ENCODE measurements at regions not wholly inside any gene's neighbourhood (a gene's known extent, or its start where the extent isn't known, plus 50 kb on each side); places are given as distances from the start of the nearest gene placed in this dataset.

DNA sequence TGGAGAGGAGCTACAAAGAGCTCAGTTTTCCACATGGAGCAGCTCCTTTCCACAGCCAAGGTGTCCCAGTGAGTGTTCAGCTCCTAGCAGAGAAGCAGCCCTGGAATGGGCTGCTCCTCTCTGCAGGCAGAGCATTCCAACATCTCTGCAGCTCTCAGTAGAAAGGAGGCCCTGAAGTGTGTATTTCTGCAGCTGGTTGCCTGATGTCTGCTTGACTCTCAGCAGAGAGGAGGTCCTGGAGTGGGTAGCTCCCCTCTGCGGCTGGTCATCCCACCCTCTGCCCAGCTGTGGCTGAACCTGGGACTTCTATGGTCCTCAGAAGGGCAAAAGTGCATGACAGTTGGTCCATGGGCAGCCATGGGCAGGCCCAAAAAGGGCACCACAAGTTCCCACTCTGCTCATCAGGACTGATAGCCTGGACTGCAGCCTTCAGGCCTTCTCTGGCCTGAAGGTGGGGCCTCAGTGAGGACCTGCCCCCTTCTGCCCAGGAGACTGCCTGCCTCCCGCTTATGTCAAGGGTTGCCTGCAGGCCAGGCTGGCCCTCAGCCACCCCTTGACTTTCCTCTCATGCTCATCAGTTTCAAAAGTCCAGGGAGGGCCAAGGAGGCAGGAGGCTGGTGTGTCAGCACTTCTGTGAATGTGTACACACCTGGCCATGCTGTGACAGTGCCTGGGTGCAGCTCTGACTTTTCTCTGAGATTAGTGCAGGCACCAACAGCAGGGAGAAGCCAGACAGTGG is 605.9 kb upstream of the FAM174A start:
- DNase-seq (no peak), ATAC-seq (ENCODE audit: low read depth in 2 of 2) (no peak)
- H3K4me3 Mint-ChIP-seq: no peak overlapping the region
- H3K4me1 Mint-ChIP-seq: no peaks in the 10 kb centered on the region
- H3K27me3 Mint-ChIP-seq: no peaks in the 10 kb centered on the region
- H3K27ac Mint-ChIP-seq: no peak overlapping the region
- H3K9me3 Mint-ChIP-seq: peaks cover 0 to 4% (median 0%) of the 10 kb centered on the region in 7 donors
- no peaks in the 10 kb centered on the region for H3K36me3 Mint-ChIP-seq

DNA sequence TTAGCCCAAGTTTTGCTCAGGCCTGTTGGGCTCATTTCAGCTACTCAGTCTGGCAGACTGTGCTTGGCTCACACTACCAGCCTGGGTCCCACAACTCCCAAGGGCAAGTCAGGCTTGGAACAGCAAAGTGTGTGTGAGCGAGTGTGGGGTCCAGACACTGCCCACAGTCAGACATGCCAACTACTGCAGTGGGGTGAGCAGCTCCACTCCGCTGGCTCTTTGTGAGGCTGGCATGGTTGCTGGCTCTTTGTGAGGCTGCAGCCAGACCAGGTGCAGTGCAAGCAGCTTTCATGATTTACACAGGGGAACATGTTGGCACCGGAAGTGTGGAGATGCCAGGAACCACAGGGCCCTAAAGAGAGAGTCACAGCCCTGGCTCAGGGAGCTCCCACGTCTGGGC is 606.7 kb upstream of the FAM174A start:
- no peaks in the 10 kb centered on the region for H3K4me1 Mint-ChIP-seq
- ATAC-seq (ENCODE audit: low read depth in 2 of 2) (no peak), DNase-seq (no peak)
- no peaks in the 10 kb centered on the region for H3K27me3 Mint-ChIP-seq
- no peak overlapping the region for H3K4me3 Mint-ChIP-seq
- no peaks in the 10 kb centered on the region for H3K36me3 Mint-ChIP-seq
- no peak overlapping the region for H3K27ac Mint-ChIP-seq
- peaks cover 0 to 4% (median 0%) of the 10 kb centered on the region in 7 donors for H3K9me3 Mint-ChIP-seq

DNA sequence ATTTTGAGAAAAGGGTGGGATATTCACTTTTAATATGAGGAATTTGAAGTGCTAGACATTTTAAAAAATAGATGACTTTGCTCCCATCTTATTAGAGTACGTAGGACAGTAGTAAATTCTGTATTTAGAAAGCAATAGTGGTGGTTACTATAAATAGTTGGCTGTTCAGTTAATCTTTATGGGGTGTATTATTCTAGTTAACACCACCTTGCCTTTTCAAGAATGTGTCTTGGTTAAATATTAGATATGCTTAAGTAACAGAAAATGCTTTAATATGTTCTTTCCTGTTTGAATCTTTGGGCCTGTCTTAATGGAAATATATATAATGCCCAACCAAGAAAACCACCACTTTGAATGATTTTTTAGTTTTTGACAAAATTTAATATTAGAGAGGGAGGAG is 608.7 kb upstream of the FAM174A start:
- no peaks in the 10 kb centered on the region for H3K36me3 Mint-ChIP-seq
- ATAC-seq (ENCODE audit: low read depth in 2 of 2) (no peak), DNase-seq (no peak)
- peaks cover 0 to 4% (median 0%) of the 10 kb centered on the region in 7 donors for H3K9me3 Mint-ChIP-seq
- H3K27me3 Mint-ChIP-seq: no peaks in the 10 kb centered on the region
- H3K4me1 Mint-ChIP-seq: no peaks in the 10 kb centered on the region
- H3K27ac Mint-ChIP-seq: no peak overlapping the region
- no peak overlapping the region for H3K4me3 Mint-ChIP-seq

DNA sequence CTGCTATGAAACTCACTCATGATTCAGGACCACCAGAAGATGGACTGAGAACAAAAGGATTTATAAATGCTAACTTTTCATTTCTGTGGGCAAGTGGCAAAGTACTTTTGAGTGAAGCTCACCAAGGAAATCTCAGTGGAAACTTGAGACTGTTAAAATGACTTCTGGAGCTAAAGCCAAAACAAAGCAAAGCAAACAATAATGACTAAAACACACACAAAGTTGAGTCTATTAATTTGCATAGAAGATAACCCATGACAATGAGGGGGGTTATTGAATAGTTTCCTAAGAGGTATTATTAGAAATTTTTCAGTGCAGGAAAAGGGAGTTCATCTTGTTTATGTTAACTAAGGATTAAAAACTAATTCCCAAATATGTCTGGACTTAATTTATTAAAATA is 612.8 kb upstream of the FAM174A start:
- H3K9me3 Mint-ChIP-seq: no peaks in the 10 kb centered on the region
- DNase-seq (no peak), ATAC-seq (ENCODE audit: low read depth in 2 of 2) (no peak)
- H3K27me3 Mint-ChIP-seq: no peaks in the 10 kb centered on the region
- no peak overlapping the region for H3K4me3 Mint-ChIP-seq
- no peak overlapping the region for H3K27ac Mint-ChIP-seq
- H3K36me3 Mint-ChIP-seq: no peaks in the 10 kb centered on the region
- no peaks in the 10 kb centered on the region for H3K4me1 Mint-ChIP-seq

DNA sequence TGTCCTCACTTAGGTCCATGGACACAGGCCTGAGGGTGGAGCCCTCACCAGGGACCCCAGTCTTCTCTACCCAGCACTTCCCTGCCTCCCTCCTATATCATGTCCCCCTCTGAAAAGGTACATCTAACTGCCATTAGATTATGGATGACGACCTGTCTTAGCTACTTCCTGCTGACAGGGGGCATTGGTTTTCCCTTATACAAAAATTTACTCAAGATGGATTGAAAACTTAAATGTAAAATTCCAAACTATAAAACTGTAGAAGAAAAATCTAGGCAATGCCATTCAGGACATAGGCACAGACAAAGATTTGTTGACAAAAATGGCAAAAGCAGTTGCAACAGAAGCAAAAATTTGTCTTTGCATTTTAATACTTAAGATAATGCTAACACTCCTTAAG is 623.2 kb upstream of the FAM174A start:
- ATAC-seq (ENCODE audit: low read depth in 2 of 2) (no peak), DNase-seq (no peak)
- H3K27me3 Mint-ChIP-seq: no peaks in the 10 kb centered on the region
- H3K9me3 Mint-ChIP-seq: peaks cover 0 to 10% (median 0%) of the 10 kb centered on the region in 7 donors
- H3K27ac Mint-ChIP-seq: no peak overlapping the region
- H3K36me3 Mint-ChIP-seq: no peaks in the 10 kb centered on the region
- no peak overlapping the region for H3K4me3 Mint-ChIP-seq
- no peaks in the 10 kb centered on the region for H3K4me1 Mint-ChIP-seq

DNA sequence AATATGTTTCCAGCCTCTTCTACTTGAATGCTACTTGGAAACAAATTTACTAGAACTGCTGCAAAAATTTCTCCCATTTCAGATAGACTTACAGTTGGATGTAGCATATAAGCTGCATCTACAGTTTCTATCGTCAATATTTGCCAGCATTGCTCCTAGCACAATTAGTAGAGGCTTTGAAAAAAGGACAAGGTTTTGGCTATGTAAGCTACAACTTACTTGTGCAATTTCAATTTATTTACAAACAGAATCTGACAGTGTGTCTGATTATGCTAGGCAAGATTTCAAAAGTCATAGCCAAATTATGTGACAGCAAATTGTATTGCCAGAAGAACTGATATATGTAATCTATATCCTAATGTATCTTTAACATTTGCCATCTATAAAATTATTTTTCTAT is 628.4 kb upstream of the FAM174A start:
- Mint-ChIP-seq H3K27ac (no peak overlapping the region), H3K4me1 (no peaks in the 10 kb centered on the region), H3K4me3 (no peak overlapping the region), H3K9me3 (peaks cover 0 to 10% (median 0%) of the 10 kb centered on the region in 7 donors), H3K36me3 (no peaks in the 10 kb centered on the region), H3K27me3 (no peaks in the 10 kb centered on the region)
- no peak for ATAC-seq (ENCODE audit: low read depth in 2 of 2)
- DNase-seq: no peak

DNA sequence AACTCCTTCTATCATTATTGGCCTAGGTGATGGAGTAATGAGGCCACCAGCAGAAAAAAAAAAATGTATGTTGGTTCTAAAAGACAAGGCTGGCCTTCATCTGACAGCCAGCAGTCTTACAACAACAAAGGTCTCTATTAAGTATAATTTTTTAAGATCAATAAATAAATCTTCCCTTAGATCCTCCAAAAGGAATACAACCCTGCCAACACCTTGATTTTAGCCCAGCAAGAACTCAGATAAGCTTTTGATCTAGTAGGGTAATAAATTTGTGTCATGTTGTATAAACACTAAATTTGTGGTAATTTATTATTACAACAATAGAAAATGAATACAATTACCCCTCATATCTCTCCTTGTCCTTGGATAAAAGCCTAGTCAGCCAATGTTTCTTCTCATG is 633.2 kb upstream of the FAM174A start:
- Mint-ChIP-seq H3K27me3 (no peaks in the 10 kb centered on the region), H3K9me3 (peaks cover 0 to 4% (median 0%) of the 10 kb centered on the region in 7 donors)
- no peak for DNase-seq

DNA sequence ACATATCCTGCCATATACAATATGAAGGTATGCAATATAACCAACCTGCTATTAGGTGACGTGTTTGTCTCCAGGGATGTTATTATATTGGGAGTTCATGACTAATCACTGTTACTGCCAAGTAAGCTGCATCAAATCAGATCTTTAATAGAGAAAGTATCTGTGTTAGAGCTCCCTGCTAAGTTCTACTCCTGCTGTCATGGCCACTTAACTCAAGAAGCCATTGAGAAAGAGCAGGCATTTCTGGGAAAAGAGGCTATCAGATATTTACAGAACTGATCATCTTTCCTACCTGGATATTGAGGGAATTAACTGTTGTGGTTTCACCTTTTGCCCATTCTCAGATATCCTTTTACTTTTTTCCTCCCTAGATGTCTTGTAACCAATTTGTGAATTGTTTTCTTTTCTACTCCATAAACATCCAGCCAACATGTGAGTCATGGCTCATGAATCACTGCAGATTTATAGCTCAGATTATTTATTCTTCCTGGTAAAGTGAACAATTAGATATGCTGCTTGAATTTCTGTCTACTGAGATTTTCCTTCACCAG is 634.8 kb upstream of the FAM174A start:
- no peaks in the 10 kb centered on the region for H3K4me1 Mint-ChIP-seq
- DNase-seq: no peak
- H3K4me3 Mint-ChIP-seq: no peak overlapping the region
- H3K27ac Mint-ChIP-seq: no peak overlapping the region
- H3K27me3 Mint-ChIP-seq: no peaks in the 10 kb centered on the region
- no peaks in the 10 kb centered on the region for H3K36me3 Mint-ChIP-seq
- ATAC-seq (ENCODE audit: low read depth in 2 of 2): no peak
- peaks cover 0 to 4% (median 0%) of the 10 kb centered on the region in 7 donors for H3K9me3 Mint-ChIP-seq

More for the DNA sequence above, 633.2 kb upstream of the FAM174A start:
- Mint-ChIP-seq H3K4me3 (no peak overlapping the region), H3K4me1 (no peaks in the 10 kb centered on the region), H3K27ac (no peak overlapping the region), H3K36me3 (no peaks in the 10 kb centered on the region)
- ATAC-seq (ENCODE audit: low read depth in 2 of 2): no peak

DNA sequence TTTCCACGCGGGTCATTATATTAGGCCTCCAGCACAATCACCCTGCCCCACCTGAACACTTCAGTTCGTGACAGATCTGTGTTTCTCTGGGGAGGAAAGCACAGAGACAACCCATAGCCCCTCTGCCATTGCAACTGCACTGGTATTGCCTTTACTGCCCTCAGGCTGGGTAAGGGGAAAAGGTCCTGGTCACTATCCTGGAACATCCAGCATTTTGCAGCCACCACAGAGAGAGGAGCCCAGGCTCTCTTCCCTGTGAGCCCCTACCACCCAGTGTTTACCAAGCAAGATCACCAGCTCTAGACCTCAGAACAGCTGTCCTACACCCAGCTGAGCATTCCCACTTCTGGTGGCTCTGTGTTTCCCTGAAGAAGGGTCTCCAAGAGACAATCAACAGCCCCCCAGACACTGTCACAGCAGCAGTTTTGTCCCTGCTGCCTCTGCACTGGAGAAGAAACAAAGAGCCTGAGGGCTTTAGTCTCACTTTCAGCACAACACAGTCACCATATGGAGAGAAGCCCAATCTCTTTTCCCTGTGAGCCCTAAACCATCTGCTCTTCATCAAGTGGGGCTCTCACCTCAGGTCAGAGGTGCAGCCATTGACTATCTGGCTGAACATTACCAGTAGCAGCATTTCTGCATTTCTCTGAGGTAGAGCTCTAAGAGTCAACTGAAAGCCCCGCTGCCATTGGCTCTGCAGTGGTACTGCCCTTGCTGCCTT is 655.2 kb upstream of the FAM174A start:
- no peak overlapping the region for H3K4me3 Mint-ChIP-seq
- no peak overlapping the region for H3K27ac Mint-ChIP-seq
- DNase-seq (no peak), ATAC-seq (ENCODE audit: low read depth in 2 of 2) (no peak)
- H3K4me1 Mint-ChIP-seq: no peaks in the 10 kb centered on the region
- no peaks in the 10 kb centered on the region for H3K36me3 Mint-ChIP-seq
- no peaks in the 10 kb centered on the region for H3K27me3 Mint-ChIP-seq
- H3K9me3 Mint-ChIP-seq: peaks cover 0 to 6% (median 0%) of the 10 kb centered on the region in 7 donors

DNA sequence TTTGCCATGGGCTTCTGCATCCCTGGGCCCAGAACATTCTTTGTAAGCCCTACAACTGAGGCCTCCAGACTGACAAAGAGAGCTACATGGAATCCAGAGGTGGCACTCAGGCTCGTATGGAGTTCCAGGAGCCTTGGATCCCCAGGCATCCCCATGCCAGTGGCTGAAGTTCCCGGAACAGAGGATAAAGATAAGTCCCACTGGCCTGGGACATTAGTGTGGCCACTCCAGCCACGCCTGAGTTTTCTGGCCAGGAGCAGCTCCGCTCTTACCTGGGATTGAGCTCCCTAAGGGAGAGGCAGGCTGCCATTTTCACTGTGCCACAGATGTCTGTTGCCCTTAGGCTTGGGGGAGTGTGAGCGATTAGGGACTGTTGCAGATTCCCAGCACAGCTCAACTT is 656.3 kb upstream of the FAM174A start:
- H3K36me3 Mint-ChIP-seq: no peaks in the 10 kb centered on the region
- no peak for ATAC-seq (ENCODE audit: low read depth in 2 of 2)
- peaks cover 0 to 6% (median 0%) of the 10 kb centered on the region in 7 donors for H3K9me3 Mint-ChIP-seq
- no peaks in the 10 kb centered on the region for H3K4me1 Mint-ChIP-seq
- H3K27ac Mint-ChIP-seq: no peak overlapping the region
- no peak for DNase-seq
- H3K4me3 Mint-ChIP-seq: no peak overlapping the region
- H3K27me3 Mint-ChIP-seq: no peaks in the 10 kb centered on the region

DNA sequence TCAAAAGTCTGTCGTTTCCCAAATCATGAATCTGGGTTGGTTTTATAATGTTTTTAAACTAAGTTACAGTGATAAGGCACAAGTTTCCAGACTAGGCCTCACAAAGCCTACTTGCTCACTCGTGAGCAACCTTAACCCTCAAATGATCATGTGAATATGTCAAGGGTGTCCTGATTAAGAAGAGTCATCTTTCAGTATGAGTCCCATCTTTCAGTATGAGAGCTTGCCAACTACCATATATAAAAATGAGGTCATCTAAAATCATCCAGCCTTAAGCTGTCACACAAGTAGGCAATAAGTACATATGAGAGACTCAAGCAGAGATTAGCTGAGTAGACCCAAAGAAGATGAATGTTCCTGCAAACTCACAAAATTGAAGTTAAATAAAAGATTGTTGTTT is 668.4 kb upstream of the FAM174A start:
- H3K27me3 Mint-ChIP-seq: no peaks in the 10 kb centered on the region
- DNase-seq: no peak
- H3K9me3 Mint-ChIP-seq: peaks cover 2 to 6% (median 4%) of the 10 kb centered on the region in 7 donors
- no peaks in the 10 kb centered on the region for H3K4me1 Mint-ChIP-seq
- no peaks in the 10 kb centered on the region for H3K36me3 Mint-ChIP-seq
- no peak for ATAC-seq (ENCODE audit: low read depth in 2 of 2)
- no peak overlapping the region for H3K27ac Mint-ChIP-seq
- H3K4me3 Mint-ChIP-seq: no peak overlapping the region

DNA sequence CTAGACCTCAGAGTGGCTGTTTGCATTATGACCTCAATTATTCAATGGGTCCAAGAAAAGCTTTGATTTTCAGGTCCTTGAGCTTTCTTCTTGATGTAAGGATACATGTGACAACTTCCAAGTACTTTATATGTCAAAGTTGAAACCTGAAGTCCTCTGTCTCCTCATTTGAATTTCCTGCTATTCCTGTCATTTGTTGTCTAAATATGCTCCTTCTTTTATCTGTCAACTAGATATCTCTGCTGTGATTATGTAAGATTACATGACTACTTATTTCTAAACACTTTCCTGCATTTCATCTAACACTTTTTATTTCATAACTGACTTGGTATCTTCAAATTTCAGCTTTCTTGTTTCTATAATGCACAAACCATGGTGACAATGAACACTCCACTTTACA is 670.0 kb upstream of the FAM174A start:
- no peak for ATAC-seq (ENCODE audit: low read depth in 2 of 2)
- no peaks in the 10 kb centered on the region for H3K27me3 Mint-ChIP-seq
- H3K4me1 Mint-ChIP-seq: no peaks in the 10 kb centered on the region
- peaks cover 2 to 6% (median 4%) of the 10 kb centered on the region in 7 donors for H3K9me3 Mint-ChIP-seq
- no peaks in the 10 kb centered on the region for H3K36me3 Mint-ChIP-seq
- DNase-seq: no peak
- H3K27ac Mint-ChIP-seq: no peak overlapping the region
- no peak overlapping the region for H3K4me3 Mint-ChIP-seq

DNA sequence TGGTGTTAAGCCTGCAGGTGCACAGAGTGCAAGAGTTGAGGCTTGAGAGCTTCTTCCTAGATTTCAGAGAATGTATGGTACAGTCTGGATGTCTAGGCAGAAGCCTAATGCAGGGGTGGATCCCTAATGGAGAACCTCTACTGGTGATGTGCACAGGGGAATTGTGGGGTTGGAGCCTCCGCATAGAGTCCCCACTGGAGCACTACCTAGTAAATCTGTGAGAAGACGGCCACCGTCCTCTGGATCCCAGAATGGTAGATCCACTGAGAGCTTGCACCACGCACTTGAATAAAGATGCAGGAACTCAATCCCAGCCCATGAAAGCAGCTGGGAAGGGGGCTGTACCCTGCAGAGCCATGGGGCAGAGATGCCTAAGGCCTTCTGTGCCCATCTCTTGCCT is 699.4 kb upstream of the FAM174A start:
- H3K4me3 Mint-ChIP-seq: no peak overlapping the region
- ATAC-seq (ENCODE audit: low read depth in 2 of 2): no peak
- DNase-seq: no peak
- no peaks in the 10 kb centered on the region for H3K36me3 Mint-ChIP-seq
- H3K27me3 Mint-ChIP-seq: no peaks in the 10 kb centered on the region
- peaks cover 0 to 6% (median 0%) of the 10 kb centered on the region in 7 donors for H3K9me3 Mint-ChIP-seq
- no peaks in the 10 kb centered on the region for H3K4me1 Mint-ChIP-seq
- H3K27ac Mint-ChIP-seq: no peak overlapping the region

DNA sequence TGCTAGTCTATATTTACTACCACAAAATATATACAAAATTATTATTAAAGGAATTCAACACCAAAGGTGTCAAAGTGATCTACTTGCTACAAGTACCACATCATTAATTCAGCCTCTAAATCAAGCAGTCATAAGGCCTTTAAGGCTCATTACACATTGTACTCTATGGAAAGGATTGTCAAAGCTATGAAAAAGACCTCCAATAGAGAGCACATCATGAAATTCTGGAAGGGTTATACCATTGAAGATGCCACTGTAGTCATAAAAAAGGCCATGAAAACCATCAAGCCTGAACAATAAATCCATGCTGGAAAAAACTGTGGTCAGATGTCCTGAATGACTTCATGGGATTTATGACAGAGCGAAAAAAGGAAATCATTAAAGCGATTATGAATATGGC is 708.0 kb upstream of the FAM174A start:
- DNase-seq (no peak), ATAC-seq (ENCODE audit: low read depth in 2 of 2) (no peak)
- Mint-ChIP-seq H3K4me3 (no peak overlapping the region), H3K4me1 (no peaks in the 10 kb centered on the region), H3K9me3 (peaks cover 0 to 6% (median 0%) of the 10 kb centered on the region in 7 donors), H3K36me3 (no peaks in the 10 kb centered on the region), H3K27ac (no peak overlapping the region), H3K27me3 (no peaks in the 10 kb centered on the region)

Measured in naive B cell (primary cell).